GM13977 (cell line): ENCODE measurements at regions not wholly inside any gene's neighbourhood (a gene's known extent, or its start where the extent isn't known, plus 50 kb on each side); places are given as distances from the start of the nearest gene placed in this dataset.

Source experiments
- DNase-seq: peaks from one replicate; pipeline ENCODE4 v3.0.0; 2012; ENCODE audit warnings: low spot score
- in situ Hi-C: fragments of 300-500 bp; cut with MboI; formaldehyde crosslinking; loops from one replicate; pipeline ENCODE4 v1.12.0; 2022; ENCODE audit warnings: low sequenced_read_pairs, low pct_unique_long_range_greater_than_20kb, mixed read lengths, inconsistent platforms; ENCODE audit not compliant: unreplicated experiment
- TF ChIP-seq, protein P1 (sequence below): IDR thresholded peaks from 2 replicates; pipeline ENCODE4 v1.5.1; 2012; ENCODE audit warnings: mild to moderate bottlenecking, control low read depth; ENCODE audit not compliant: insufficient read depth; ENCODE audit errors: extremely low read depth, missing control alignments

DNA sequence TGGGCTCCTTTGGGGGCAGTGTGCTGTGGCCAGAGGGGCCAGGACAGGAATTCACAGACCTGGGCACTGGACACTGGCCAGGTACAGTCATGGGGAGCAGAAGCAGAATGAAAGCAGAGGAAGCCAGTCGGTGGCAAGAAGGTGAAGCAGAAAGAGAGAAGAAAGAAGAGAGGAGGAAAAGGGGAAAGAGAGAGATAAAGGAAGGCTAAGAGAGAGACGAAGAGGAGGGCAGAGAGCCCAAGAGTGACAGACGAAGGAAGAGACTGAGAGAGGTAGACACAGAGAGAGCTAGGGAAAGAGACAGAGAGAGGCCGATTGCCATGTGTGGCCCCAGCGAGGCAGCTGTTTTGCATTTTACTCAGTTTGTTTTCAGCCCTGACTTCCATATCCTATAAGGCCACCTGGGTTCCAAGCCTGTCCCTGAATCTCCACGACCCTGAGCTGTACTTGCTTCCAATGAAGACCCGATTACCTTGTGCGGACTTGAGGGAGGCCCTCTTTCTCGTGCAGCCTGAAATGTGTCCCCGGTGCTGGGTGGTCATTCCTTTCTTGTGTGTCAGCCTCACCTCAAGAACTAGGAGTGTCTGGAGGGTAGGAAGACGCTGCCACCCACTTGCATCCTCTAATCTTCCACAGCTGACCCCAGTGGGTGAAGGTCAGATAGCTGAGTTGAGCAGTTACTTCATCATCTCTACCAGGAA lies 73.9 kb downstream of the LSM3 start:
- TF ChIP-seq, protein P1, sequence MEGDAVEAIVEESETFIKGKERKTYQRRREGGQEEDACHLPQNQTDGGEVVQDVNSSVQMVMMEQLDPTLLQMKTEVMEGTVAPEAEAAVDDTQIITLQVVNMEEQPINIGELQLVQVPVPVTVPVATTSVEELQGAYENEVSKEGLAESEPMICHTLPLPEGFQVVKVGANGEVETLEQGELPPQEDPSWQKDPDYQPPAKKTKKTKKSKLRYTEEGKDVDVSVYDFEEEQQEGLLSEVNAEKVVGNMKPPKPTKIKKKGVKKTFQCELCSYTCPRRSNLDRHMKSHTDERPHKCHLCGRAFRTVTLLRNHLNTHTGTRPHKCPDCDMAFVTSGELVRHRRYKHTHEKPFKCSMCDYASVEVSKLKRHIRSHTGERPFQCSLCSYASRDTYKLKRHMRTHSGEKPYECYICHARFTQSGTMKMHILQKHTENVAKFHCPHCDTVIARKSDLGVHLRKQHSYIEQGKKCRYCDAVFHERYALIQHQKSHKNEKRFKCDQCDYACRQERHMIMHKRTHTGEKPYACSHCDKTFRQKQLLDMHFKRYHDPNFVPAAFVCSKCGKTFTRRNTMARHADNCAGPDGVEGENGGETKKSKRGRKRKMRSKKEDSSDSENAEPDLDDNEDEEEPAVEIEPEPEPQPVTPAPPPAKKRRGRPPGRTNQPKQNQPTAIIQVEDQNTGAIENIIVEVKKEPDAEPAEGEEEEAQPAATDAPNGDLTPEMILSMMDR: no peak
- in situ Hi-C loops: no loop called here

DNA sequence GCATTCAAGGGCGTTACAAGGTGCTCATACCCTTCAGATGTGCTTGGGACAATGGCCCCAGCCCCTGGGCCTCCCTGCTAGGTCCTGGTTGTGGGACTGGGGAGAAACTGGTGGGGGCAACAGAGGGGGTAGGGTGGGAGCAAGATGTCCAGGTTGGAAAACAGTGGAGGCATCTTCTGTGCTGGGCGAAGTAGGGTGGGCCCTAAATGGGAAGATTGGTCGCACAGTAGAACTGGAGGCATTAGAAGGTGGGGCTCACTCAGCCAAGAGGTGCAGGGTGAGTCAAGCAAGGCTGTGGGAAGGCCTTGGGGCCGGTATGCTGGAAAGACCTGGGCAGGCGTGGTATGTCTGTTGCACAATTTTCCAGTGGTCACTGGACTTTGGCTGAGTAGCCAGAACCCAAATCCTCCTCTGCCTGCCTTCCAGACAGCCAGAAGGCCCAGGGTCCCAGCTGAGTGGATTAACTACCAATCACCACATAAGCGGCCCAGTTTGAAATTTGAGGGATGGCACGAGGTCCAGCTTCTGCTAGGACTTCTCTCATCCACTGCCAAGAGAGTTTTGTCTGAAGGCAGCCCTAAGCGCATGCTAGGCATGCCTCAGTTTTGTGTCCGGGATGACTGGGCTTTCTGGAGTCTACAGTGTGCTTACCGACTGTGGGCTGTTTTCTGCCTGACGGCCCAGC lies 74.5 kb downstream of the LSM3 start:
- TF ChIP-seq, protein P1: no peak
- DNase-seq: no peak
- in situ Hi-C loops: no loop called here

More for the DNA sequence above, 73.9 kb downstream of the LSM3 start:
- no peak for DNase-seq

DNA sequence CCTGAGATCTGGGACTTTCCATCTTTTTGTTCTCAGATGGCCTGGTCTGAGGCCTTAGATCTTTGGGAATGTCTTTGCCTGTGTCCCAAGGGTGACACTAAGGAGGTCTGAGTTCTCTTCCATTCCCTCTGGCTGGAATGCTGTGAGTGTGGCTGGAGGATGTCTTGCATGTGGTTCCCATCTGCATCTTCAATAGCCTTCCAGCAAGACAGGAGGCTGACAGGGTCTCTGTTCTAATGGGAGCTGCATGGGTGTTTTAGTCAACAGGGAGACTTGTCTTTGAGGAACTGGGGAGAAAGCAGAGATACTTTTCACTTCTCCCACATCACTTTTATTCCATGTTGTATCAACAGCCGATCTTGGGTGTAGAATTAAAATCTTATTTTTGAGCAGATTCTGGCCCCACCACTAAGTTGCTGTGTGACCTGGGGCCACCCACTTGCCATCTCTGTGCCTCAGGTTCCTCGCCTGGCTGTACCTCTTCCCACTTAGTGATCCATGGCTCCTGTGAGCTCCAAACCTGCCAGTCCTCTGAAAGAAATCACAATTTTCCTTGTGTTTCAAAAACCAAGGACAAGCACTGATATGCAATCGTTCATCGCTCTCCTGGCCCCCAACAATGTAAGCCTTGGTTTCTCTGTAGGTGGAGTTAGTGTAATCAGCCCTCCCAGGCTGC lies 75.2 kb downstream of the LSM3 start:
- in situ Hi-C loops: no loop called here
- no peak for DNase-seq
- TF ChIP-seq, protein P1: no peak

DNA sequence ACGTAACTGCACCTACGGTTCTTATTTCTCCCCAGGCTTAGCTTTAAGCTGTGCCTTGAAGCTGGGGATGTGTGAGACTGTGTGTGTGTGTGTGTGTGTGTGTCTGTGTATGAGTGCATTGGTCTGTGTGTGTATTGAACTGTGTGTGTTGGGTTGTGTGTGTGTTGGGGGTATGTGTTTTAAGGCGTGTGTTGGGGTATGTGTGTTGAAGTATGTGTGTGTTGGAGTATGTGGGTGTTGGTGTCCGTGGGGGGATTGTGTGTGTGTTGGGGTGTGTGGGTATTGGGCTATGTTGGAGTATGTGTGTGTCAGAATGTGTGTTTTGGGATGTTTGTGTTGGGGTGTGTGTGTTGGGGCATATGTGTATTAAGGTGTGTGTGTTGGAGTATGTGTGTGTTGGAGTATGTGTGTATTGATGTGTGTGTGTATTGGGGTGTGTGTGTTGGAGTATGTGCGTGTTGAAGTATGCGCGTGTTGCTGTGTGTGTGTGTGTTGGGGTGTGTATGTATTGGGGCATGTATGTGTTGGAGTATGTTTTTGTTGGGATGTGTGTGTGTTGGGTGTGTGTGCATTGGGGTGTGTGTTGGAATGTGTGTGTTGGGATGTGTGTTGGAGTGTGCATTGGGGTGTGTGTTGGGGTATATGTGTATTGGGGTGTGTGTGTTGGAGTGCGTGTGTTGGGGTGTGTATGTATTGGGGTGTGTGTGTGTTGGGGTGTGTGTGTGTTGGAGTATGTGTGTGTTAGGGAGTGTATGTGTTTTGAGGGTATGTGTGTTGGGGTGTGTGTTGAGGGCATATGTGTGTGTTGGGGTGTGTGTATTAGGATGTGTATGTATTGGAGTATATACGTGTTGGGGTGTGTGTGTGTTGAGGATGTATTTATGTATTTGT lies 76.4 kb downstream of the LSM3 start:
- in situ Hi-C loops: no loop called here
- DNase-seq: no peak

DNA sequence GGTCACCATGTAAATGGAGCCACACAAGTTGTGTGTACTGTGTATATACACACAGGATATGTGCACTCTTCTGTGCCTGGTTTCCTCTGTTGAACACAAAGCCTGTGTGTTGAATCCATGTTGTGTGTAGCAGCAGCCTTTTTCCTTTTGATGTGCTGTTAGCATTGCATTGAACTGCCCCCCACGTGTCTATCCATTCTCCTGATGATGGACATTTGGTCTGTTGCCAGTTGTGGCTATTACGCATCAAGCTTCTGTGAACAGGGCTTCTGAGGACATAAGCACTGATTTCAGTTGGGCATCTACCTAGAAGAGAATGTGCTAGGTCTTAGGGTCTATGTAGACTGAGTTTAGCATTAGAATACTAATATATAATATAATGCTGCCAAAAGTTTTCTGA lies 77.4 kb downstream of the LSM3 start:
- no peak for DNase-seq
- TF ChIP-seq, protein P1: no peak
- in situ Hi-C loops: no loop called here

More for the DNA sequence above, 76.4 kb downstream of the LSM3 start:
- TF ChIP-seq, protein P1: no peak

DNA sequence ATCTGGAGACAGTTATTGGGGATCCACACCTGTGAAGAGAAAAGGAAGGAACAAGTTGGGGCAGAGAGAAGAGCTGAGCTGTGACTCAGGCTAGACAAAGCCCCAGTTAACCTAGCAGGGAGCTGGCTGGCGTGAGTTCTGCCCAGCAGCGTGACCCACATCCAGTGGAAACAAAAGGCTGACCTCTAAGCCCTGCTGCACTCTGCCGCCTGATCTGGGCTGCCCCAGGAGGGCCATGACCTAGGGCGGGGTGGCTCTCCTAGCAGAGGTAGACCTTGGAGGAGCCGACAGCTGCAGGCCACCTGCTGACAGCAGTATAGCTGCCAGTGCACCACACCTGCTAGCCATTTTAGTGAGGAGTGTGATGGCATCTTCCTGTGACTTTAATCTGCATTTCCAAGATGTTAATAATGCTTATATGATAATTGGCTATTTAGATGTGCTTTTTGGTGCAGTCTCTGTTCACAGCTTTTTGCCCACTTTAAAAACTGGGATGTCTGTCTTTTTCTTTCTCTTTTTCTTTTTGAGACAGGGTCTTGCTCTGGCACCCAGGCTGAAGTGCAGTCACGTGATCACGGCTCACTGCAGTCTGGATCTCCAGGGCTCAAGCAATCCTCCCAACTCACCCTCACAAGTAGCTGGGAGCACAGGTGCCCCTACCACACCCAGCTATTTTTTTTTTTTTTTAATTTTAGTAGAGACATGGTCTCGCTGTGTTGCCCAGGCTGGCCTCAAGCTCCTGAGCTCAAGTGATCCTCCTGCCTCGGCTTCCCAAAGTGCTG lies 78.1 kb downstream of the LSM3 start:
- TF ChIP-seq, protein P1: peak; percentile 3
- in situ Hi-C loops: no loop called here
- DNase-seq: no peak
